HL-60 (cell line): ENCODE measurements at regions not wholly inside any gene's neighbourhood (a gene's known extent, or its start where the extent isn't known, plus 50 kb on each side); places are given as distances from the start of the nearest gene placed in this dataset.

Experiments used
- DNase-seq, 2 experiments: peaks; one replicate each; pipeline ENCODE4 v3.0.0-alpha.2; 2010 to 2020; ENCODE audit warnings: low read depth in 1 of 2, low spot score in 1 of 2
- H3K27ac ChIP-seq: fragments of 250-450 bp; sonication (Bioruptor Pico); replicated peaks from 2 replicates; pipeline ENCODE4 v1.5.1; 2020; ENCODE audit warnings: mild to moderate bottlenecking, moderate library complexity
- H3K27me3 ChIP-seq: fragments of 250-450 bp; sonication (Bioruptor Pico); 2 replicates; pipeline ENCODE4 v1.5.1; 2021; ENCODE audit warnings: mild to moderate bottlenecking, moderate library complexity; ENCODE audit not compliant: insufficient read depth, poor library complexity, severe bottlenecking
- H3K4me3 ChIP-seq: replicated peaks from 2 replicates; pipeline ENCODE4 v1.5.1; 2011; ENCODE audit warnings: mild to moderate bottlenecking, control low read depth, low read length; ENCODE audit not compliant: insufficient read depth
- GABPA ChIP-seq: IDR thresholded peaks from 2 replicates; pipeline ENCODE4 v1.6.1; 2012; ENCODE audit warnings: low read depth
- POLR2AphosphoS5 ChIP-seq: IDR thresholded peaks from 2 replicates; pipeline ENCODE4 v1.6.1; 2012; ENCODE audit warnings: low read depth
- SPI1 ChIP-seq: IDR thresholded peaks from 2 replicates; pipeline ENCODE4 v1.6.1; 2012; ENCODE audit warnings: low read depth, mild to moderate bottlenecking, borderline replicate concordance
- TF ChIP-seq, protein P1 (sequence below): IDR thresholded peaks from 2 replicates; pipeline ENCODE4 v1.6.1; 2012; ENCODE audit warnings: low read depth; ENCODE audit not compliant: insufficient replicate concordance
- TF ChIP-seq, protein P2 (sequence below): IDR thresholded peaks from one replicate; pipeline ENCODE4 v1.5.1; 2011; ENCODE audit warnings: low read length, control low read depth, inconsistent platforms; ENCODE audit not compliant: insufficient read depth

DNA sequence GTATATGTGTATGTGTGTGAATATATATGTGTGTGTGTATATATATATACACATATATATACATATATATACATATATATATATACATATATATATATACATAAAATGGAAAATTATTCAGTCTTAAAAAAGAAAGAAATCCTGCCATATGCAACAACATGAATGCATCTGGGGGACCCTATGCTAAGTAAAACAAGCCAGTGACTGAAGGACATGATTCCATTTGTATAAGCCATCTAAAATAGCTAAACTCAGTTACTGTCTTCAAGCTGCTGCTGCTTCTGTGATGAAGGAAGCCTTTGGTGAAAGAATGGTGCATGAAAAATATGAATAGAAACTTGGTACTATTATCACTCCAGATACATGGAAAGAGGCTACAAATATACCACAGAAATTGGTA is 118.6 kb downstream of the ATXN7L3B start:
- TF ChIP-seq POLR2AphosphoS5: no peak
- TF ChIP-seq, protein P1, sequence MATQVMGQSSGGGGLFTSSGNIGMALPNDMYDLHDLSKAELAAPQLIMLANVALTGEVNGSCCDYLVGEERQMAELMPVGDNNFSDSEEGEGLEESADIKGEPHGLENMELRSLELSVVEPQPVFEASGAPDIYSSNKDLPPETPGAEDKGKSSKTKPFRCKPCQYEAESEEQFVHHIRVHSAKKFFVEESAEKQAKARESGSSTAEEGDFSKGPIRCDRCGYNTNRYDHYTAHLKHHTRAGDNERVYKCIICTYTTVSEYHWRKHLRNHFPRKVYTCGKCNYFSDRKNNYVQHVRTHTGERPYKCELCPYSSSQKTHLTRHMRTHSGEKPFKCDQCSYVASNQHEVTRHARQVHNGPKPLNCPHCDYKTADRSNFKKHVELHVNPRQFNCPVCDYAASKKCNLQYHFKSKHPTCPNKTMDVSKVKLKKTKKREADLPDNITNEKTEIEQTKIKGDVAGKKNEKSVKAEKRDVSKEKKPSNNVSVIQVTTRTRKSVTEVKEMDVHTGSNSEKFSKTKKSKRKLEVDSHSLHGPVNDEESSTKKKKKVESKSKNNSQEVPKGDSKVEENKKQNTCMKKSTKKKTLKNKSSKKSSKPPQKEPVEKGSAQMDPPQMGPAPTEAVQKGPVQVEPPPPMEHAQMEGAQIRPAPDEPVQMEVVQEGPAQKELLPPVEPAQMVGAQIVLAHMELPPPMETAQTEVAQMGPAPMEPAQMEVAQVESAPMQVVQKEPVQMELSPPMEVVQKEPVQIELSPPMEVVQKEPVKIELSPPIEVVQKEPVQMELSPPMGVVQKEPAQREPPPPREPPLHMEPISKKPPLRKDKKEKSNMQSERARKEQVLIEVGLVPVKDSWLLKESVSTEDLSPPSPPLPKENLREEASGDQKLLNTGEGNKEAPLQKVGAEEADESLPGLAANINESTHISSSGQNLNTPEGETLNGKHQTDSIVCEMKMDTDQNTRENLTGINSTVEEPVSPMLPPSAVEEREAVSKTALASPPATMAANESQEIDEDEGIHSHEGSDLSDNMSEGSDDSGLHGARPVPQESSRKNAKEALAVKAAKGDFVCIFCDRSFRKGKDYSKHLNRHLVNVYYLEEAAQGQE: no peak
- TF ChIP-seq GABPA: no peak
- TF ChIP-seq, protein P2, sequence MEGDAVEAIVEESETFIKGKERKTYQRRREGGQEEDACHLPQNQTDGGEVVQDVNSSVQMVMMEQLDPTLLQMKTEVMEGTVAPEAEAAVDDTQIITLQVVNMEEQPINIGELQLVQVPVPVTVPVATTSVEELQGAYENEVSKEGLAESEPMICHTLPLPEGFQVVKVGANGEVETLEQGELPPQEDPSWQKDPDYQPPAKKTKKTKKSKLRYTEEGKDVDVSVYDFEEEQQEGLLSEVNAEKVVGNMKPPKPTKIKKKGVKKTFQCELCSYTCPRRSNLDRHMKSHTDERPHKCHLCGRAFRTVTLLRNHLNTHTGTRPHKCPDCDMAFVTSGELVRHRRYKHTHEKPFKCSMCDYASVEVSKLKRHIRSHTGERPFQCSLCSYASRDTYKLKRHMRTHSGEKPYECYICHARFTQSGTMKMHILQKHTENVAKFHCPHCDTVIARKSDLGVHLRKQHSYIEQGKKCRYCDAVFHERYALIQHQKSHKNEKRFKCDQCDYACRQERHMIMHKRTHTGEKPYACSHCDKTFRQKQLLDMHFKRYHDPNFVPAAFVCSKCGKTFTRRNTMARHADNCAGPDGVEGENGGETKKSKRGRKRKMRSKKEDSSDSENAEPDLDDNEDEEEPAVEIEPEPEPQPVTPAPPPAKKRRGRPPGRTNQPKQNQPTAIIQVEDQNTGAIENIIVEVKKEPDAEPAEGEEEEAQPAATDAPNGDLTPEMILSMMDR: no peak
- no peak for TF ChIP-seq SPI1
- Histone ChIP-seq H3K27ac (no peak overlapping the region), H3K4me3 (no peak overlapping the region), H3K27me3 (no peaks in the 10 kb centered on the region)
- DNase-seq: no peak

DNA sequence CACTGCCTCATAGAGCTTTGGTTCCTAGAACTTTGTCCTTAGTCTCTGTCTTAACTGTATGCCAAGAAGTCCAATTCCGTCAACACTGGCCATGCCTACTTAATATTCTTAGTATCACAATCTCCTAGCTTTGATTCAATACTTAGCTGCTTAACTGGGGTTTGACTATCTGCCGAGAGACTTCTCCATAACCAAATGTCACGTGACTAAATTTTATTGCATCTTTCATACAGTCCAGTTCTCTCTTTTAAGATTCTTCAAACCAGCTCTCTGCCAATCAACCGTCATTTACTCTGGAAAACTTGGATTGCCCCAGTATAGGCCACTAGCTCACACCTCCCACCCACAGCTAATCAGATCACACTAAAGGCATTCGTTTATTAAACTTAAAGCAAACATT is 122.8 kb downstream of the ATXN7L3B start:
- TF ChIP-seq, protein P1: no peak
- TF ChIP-seq, protein P2: no peak
- TF ChIP-seq SPI1: no peak
- TF ChIP-seq POLR2AphosphoS5: no peak
- TF ChIP-seq GABPA: no peak
- no peak overlapping the region for H3K27ac ChIP-seq
- no peaks in the 10 kb centered on the region for H3K27me3 ChIP-seq
- H3K4me3 ChIP-seq: no peak overlapping the region
- no peak for DNase-seq

DNA sequence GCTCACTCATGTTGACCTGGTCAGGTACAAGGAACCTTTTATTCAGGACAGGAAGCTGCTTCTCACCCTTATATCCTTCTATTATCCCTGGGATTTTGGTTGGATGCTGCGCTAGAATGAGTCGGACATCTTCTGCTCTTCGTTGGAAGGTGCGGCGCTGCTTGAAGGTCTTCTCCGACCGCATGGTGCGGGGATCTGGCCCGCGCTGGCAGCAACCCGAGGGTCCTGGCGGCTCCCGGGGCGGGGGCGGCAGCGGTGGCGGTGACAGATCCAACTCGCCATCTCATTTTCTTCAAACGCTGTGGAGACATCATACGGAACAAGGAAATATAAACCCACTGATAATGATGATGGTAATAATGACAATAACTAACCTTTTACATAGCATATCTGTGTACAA is 126.3 kb downstream of the ATXN7L3B start:
- Histone ChIP-seq H3K4me3 (no peak overlapping the region), H3K27me3 (no peaks in the 10 kb centered on the region), H3K27ac (no peak overlapping the region)
- no peak for DNase-seq
- TF ChIP-seq SPI1: no peak
- TF ChIP-seq POLR2AphosphoS5: no peak
- no peak for TF ChIP-seq GABPA
- TF ChIP-seq, protein P1: no peak
- TF ChIP-seq, protein P2: no peak
